ENCODE measurements at regions not wholly inside any gene's neighbourhood (a gene's known extent, or its start where the extent isn't known, plus 50 kb on each side); places are given as distances from the start of the nearest gene placed in this dataset.

GRCh38 chr14:28983279-28983678 is 216.7 kb downstream of the FOXG1 start:
- TF ChIP-seq CTCF (IDR thresholded peaks at IDR 0.05) (no peak), POLR2A (IDR thresholded peaks at IDR 0.05) (no peak)
